SU-DHL-6 (cell line): ENCODE measurements at regions not wholly inside any gene's neighbourhood (a gene's known extent, or its start where the extent isn't known, plus 50 kb on each side); places are given as distances from the start of the nearest gene placed in this dataset.

ENCODE experiments used
- CTCF ChIP-seq: fragments of 200-600 bp; sonication (generic); IDR thresholded peaks from one replicate; pipeline ENCODE4 v1.5.1; 2017; ENCODE audit warnings: antibody characterized with exemption, mild to moderate bottlenecking, low read length, moderate library complexity; ENCODE audit not compliant: insufficient read depth, poor library complexity, severe bottlenecking
- EZH2phosphoT487 ChIP-seq: fragments of 200-600 bp; sonication (generic), shearing (Covaris generic); conservative IDR thresholded peaks from 2 replicates; pipeline ENCODE4 v1.6.1; 2018; ENCODE audit warnings: mild to moderate bottlenecking, antibody characterized with exemption, low read length, moderate library complexity, mixed read lengths

- TF ChIP-seq CTCF (no peak), EZH2phosphoT487 (no peak)
These were observed 354.9 kb upstream of the SEMA3C start for GRCh38 chr7:81273601-81274397.
